ENCODE measurements at regions not wholly inside any gene's neighbourhood (a gene's known extent, or its start where the extent isn't known, plus 50 kb on each side); places are given as distances from the start of the nearest gene placed in this dataset.
A peak's percentile ranks its signal among the peaks of the same experiment; 100 is the strongest.

GRCh38 chr3:19046440-19046839 lies 101.9 kb upstream of the KCNH8 start:
- Histone ChIP-seq H2AFZ (replicated peaks) (no peak overlapping the region), H3K4me2 (no peak overlapping the region), H3K9me3 (ENCODE audit: low read depth) (no peaks in the 10 kb centered on the region), H3K4me3 (no peak overlapping the region), H4K20me1 (ENCODE audit: low read depth) (no peaks in the 10 kb centered on the region), H3K27ac (no peak overlapping the region), H3K79me2 (ENCODE audit: low read depth) (no peaks in the 10 kb centered on the region), H3K36me3 (no peaks in the 10 kb centered on the region), H3K9ac (no peak overlapping the region), H3K27me3 (no peaks in the 10 kb centered on the region), H3K4me1 (no peaks in the 10 kb centered on the region), H3F3A (ENCODE audit: low read depth) (no peaks in the 10 kb centered on the region)
- DNase-seq (ENCODE audit: low spot score), result no peak
- Mint-ChIP-seq H3K9me3 (no peaks in the 10 kb centered on the region), H3K4me1 (no peaks in the 10 kb centered on the region), H3K27me3 (ENCODE audit: insufficient read depth, low read depth) (no peaks in the 10 kb centered on the region), H3K27ac (no peak overlapping the region), H3K4me3 (no peak overlapping the region), H3K36me3 (no peaks in the 10 kb centered on the region)
- TF ChIP-seq EZH2 (IDR thresholded peaks at IDR 0.05), result no peak
- peak; percentile 27 for TF ChIP-seq CTCF (IDR thresholded peaks at IDR 0.05)

GRCh38 chr3:19030522-19030839 lies 117.8 kb upstream of the KCNH8 start:
- H3K27me3 ChIP-seq, result no peaks in the 10 kb centered on the region
- peaks cover 3% of the 10 kb centered on the region for H3K9me3 Mint-ChIP-seq
- no peaks in the 10 kb centered on the region for H3K9me3 ChIP-seq (ENCODE audit: low read depth)
- no peak overlapping the region for H3K4me3 Mint-ChIP-seq
- no peaks in the 10 kb centered on the region for H3K4me1 Mint-ChIP-seq
- no peak overlapping the region for H3K4me2 ChIP-seq
- no peak overlapping the region for H3K27ac Mint-ChIP-seq
- no peak overlapping the region for H3K27ac ChIP-seq
- H3K4me1 ChIP-seq, result no peaks in the 10 kb centered on the region
- DNase-seq (ENCODE audit: low spot score), result no peak
- H3K9ac ChIP-seq, result no peak overlapping the region
- TF ChIP-seq EZH2 (IDR thresholded peaks at IDR 0.05) (no peak), CTCF (IDR thresholded peaks at IDR 0.05) (peak; percentile 40)
- no peaks in the 10 kb centered on the region for H3K79me2 ChIP-seq (ENCODE audit: low read depth)
- no peaks in the 10 kb centered on the region for H4K20me1 ChIP-seq (ENCODE audit: low read depth)
- H3K4me3 ChIP-seq, result no peak overlapping the region
- no peaks in the 10 kb centered on the region for H3K36me3 ChIP-seq
- no peaks in the 10 kb centered on the region for H3K27me3 Mint-ChIP-seq (ENCODE audit: insufficient read depth, low read depth)
- no peak overlapping the region for H2AFZ ChIP-seq (replicated peaks)
- no peaks in the 10 kb centered on the region for H3F3A ChIP-seq (ENCODE audit: low read depth)
- H3K36me3 Mint-ChIP-seq, result no peaks in the 10 kb centered on the region

GRCh38 chr3:19029837-19030521 lies 118.3 kb upstream of the KCNH8 start:
- peaks cover 3% of the 10 kb centered on the region for H3K9me3 Mint-ChIP-seq
- Histone ChIP-seq H3K36me3 (no peaks in the 10 kb centered on the region), H3K4me3 (no peak overlapping the region), H3K27me3 (no peaks in the 10 kb centered on the region), H3K79me2 (ENCODE audit: low read depth) (no peaks in the 10 kb centered on the region), H2AFZ (replicated peaks) (no peak overlapping the region), H3K9ac (no peak overlapping the region), H3K9me3 (ENCODE audit: low read depth) (no peaks in the 10 kb centered on the region), H3K4me1 (no peaks in the 10 kb centered on the region), H4K20me1 (ENCODE audit: low read depth) (no peaks in the 10 kb centered on the region), H3K27ac (no peak overlapping the region), H3F3A (ENCODE audit: low read depth) (no peaks in the 10 kb centered on the region), H3K4me2 (no peak overlapping the region)
- no peak overlapping the region for H3K27ac Mint-ChIP-seq
- no peak for DNase-seq (ENCODE audit: low spot score)
- H3K4me3 Mint-ChIP-seq, result no peak overlapping the region
- no peaks in the 10 kb centered on the region for H3K27me3 Mint-ChIP-seq (ENCODE audit: insufficient read depth, low read depth)
- H3K36me3 Mint-ChIP-seq, result no peaks in the 10 kb centered on the region
- TF ChIP-seq EZH2 (IDR thresholded peaks at IDR 0.05) (no peak), EZH2phosphoT487 (IDR thresholded peaks at IDR 0.05) (no peak), CTCF (IDR thresholded peaks at IDR 0.05) (no peak)
- H3K4me1 Mint-ChIP-seq, result no peaks in the 10 kb centered on the region

Measured in neural progenitor cell (in vitro differentiated cells).